Fibroblast of lung (primary cell): ENCODE measurements at regions not wholly inside any gene's neighbourhood (a gene's known extent, or its start where the extent isn't known, plus 50 kb on each side); places are given as distances from the start of the nearest gene placed in this dataset.
"Not testable (repeated sequence)": the region's sequence is repeated elsewhere in the genome, so short reads cannot be mapped to it uniquely, and the experiment has no call there.

Experiments used
- DNase-seq, 2 donors: peaks; one replicate each; pipeline versions ENCODE4 v3.0.0 to v3.0.0-alpha.2; 2010; ENCODE audit warnings: low read depth in 2 of 2
- H2AFZ ChIP-seq: 2 replicates; pipeline ENCODE4 v1.5.1; 2012; ENCODE audit warnings: low read length, control low read depth, inconsistent platforms
- H3K27ac ChIP-seq: 2 replicates; pipeline ENCODE4 v1.5.1; 2011; ENCODE audit warnings: low read length, control low read depth; ENCODE audit not compliant: insufficient read depth
- H3K27me3 ChIP-seq: 2 replicates; pipeline ENCODE4 v1.5.1; 2011; ENCODE audit warnings: mild to moderate bottlenecking, low read length; ENCODE audit not compliant: control insufficient read depth, insufficient read depth
- H3K36me3 ChIP-seq: 2 replicates; pipeline ENCODE4 v1.5.1; 2011; ENCODE audit warnings: low read length; ENCODE audit not compliant: control insufficient read depth, insufficient read depth
- H3K4me1 ChIP-seq: 2 replicates; pipeline ENCODE4 v1.5.1; 2011; ENCODE audit warnings: low read length; ENCODE audit not compliant: control insufficient read depth, insufficient read depth; ENCODE audit errors: extremely low read depth
- H3K4me2 ChIP-seq: 2 replicates; pipeline ENCODE4 v1.5.1; 2011; ENCODE audit warnings: low read length, control low read depth; ENCODE audit not compliant: insufficient read depth; ENCODE audit errors: extremely low read depth
- H3K4me3 ChIP-seq, 4 experiments: fragments of 200-600 bp in 1 of 4; sonication (generic) in 1 of 4; replicated peaks in 1 of 4; 2 replicates each; pipeline ENCODE4 v1.5.1; 2011 to 2016; ENCODE audit warnings: low read length in 4 of 4, low read depth in 3 of 4, mild to moderate bottlenecking in 3 of 4, control low read depth in 2 of 4, inconsistent platforms in 1 of 4, mixed read lengths in 1 of 4; ENCODE audit not compliant: insufficient read depth in 1 of 4; ENCODE audit errors: control extremely low read depth in 1 of 4
- H3K79me2 ChIP-seq: 2 replicates; pipeline ENCODE4 v1.5.1; 2012; ENCODE audit warnings: mild to moderate bottlenecking, low read length, inconsistent platforms; ENCODE audit not compliant: control insufficient read depth, insufficient read depth
- H3K9ac ChIP-seq: 2 replicates; pipeline ENCODE4 v1.5.1; 2011; ENCODE audit warnings: mild to moderate bottlenecking, low read length, control low read depth; ENCODE audit not compliant: insufficient read depth
- H3K9me3 ChIP-seq: 2 replicates; pipeline ENCODE4 v1.5.1; 2012; ENCODE audit warnings: low read depth, low read length; ENCODE audit not compliant: control insufficient read depth, insufficient read depth
- H4K20me1 ChIP-seq: 2 replicates; pipeline ENCODE4 v1.5.1; 2011; ENCODE audit warnings: low read length; ENCODE audit not compliant: control insufficient read depth, insufficient read depth; ENCODE audit errors: extremely low read depth
- CTCF ChIP-seq, 2 donors: IDR thresholded peaks in 1 of 2; conservative IDR thresholded peaks in 1 of 2; 1 replicate in 1 of 2; 2 replicates in 1 of 2; pipeline ENCODE4 v1.5.1; 2011 to 2012; ENCODE audit warnings: low read length in 2 of 2, control low read depth in 1 of 2, inconsistent platforms in 1 of 2, low read depth in 1 of 2, mild to moderate bottlenecking in 1 of 2
- EZH2 ChIP-seq: IDR thresholded peaks from 2 replicates; pipeline ENCODE4 v1.5.1; 2012; ENCODE audit warnings: low read length, control low read depth, mild to moderate bottlenecking; ENCODE audit errors: missing control alignments

- Histone ChIP-seq H3K9me3 (no peaks in the 10 kb centered on the region), H3K4me1 (no peaks in the 10 kb centered on the region), H3K4me2 (no peak overlapping the region), H3K27me3 (no peaks in the 10 kb centered on the region), H3K27ac (no peak overlapping the region), H3K4me3 (no peak overlapping the region), H3K79me2 (no peaks in the 10 kb centered on the region), H3K9ac (no peak overlapping the region), H2AFZ (no peak overlapping the region), H3K36me3 (no peaks in the 10 kb centered on the region), H4K20me1 (no peaks in the 10 kb centered on the region)
- TF ChIP-seq EZH2 (no peak), CTCF (conservative IDR thresholded peaks at IDR 0.05 in 1 of 2, IDR thresholded peaks at IDR 0.05 in 1 of 2; ENCODE audit: low read depth in 1 of 2, low read length in 2 of 2) (no peak)
- DNase-seq: no peak
Observed at GRCh38 chr18:67131498-67131897, 385.0 kb downstream of the DSEL start.

GRCh38 chr18:67126751-67127150 lies 389.8 kb downstream of the DSEL start:
- not testable (repeated sequence) for H2AFZ ChIP-seq, H3K4me3 ChIP-seq, H3K36me3 ChIP-seq, H3K27ac ChIP-seq, H4K20me1 ChIP-seq, DNase-seq, H3K9ac ChIP-seq, H3K27me3 ChIP-seq, H3K4me1 ChIP-seq, H3K9me3 ChIP-seq, H3K4me2 ChIP-seq, H3K79me2 ChIP-seq

- no peak for DNase-seq
- no peak overlapping the region for H3K4me3 ChIP-seq
- H3K9ac ChIP-seq: no peak overlapping the region
- H2AFZ ChIP-seq: no peak overlapping the region
- no peaks in the 10 kb centered on the region for H3K36me3 ChIP-seq
- H4K20me1 ChIP-seq: no peaks in the 10 kb centered on the region
- no peaks in the 10 kb centered on the region for H3K9me3 ChIP-seq
- no peak for TF ChIP-seq CTCF (conservative IDR thresholded peaks at IDR 0.05 in 1 of 2, IDR thresholded peaks at IDR 0.05 in 1 of 2; ENCODE audit: low read depth in 1 of 2, low read length in 2 of 2)
- no peak for TF ChIP-seq EZH2
- H3K27ac ChIP-seq: no peak overlapping the region
- H3K27me3 ChIP-seq: no peaks in the 10 kb centered on the region
- H3K4me1 ChIP-seq: no peaks in the 10 kb centered on the region
- no peaks in the 10 kb centered on the region for H3K79me2 ChIP-seq
- H3K4me2 ChIP-seq: no peak overlapping the region
Observed at GRCh38 chr18:67123901-67124300, 392.6 kb downstream of the DSEL start.
